ENCODE measurements at regions not wholly inside any gene's neighbourhood (a gene's known extent, or its start where the extent isn't known, plus 50 kb on each side); places are given as distances from the start of the nearest gene placed in this dataset.

DNA sequence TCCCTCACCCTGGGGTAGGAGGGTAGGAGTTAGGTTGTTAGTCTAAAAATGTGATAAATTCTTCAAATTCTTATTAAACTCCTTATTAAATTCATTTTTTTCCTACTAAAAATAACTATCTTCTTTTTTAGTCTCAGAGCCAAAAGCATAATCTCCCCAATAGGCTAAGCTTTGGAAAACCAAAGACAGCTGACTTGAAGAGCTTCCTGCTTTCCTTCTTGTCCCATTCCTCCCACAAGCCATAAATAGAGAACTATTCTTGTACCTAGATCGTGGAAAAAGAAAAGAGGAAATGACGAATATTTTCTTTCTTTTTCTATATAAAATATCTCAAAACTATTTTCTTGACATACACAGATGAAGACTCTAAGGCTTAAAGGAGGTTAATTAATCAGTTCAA, 486.9 kb downstream of the CDH8 start:
- Histone ChIP-seq H3K27ac (ENCODE audit: low read length) (no peak overlapping the region), H3K27me3 (ENCODE audit: control insufficient read depth, insufficient read depth, low read length) (no peaks in the 10 kb centered on the region), H3K4me1 (ENCODE audit: control insufficient read depth, low read depth, low read length) (no peaks in the 10 kb centered on the region), H3K9ac (ENCODE audit: low read length) (no peak overlapping the region), H3K4me3 (ENCODE audit: low read length) (no peak overlapping the region), H3K9me3 (ENCODE audit: control insufficient read depth, low read depth, low read length) (no peaks in the 10 kb centered on the region), H3K36me3 (ENCODE audit: control insufficient read depth, low read depth, low read length) (no peaks in the 10 kb centered on the region)

GRCh38 chr16:61547626-61548025, 488.6 kb downstream of the CDH8 start:
- Histone ChIP-seq H3K4me3 (ENCODE audit: low read length) (no peak overlapping the region), H3K9me3 (ENCODE audit: control insufficient read depth, low read depth, low read length) (no peaks in the 10 kb centered on the region), H3K4me1 (ENCODE audit: control insufficient read depth, low read depth, low read length) (peaks cover 4% of the 10 kb centered on the region), H3K27ac (ENCODE audit: low read length) (no peak overlapping the region), H3K36me3 (ENCODE audit: control insufficient read depth, low read depth, low read length) (no peaks in the 10 kb centered on the region), H3K9ac (ENCODE audit: low read length) (no peak overlapping the region), H3K27me3 (ENCODE audit: control insufficient read depth, insufficient read depth, low read length) (no peaks in the 10 kb centered on the region)

GRCh38 chr16:61544165-61544564, 492.1 kb downstream of the CDH8 start:
- peaks cover 4% of the 10 kb centered on the region for H3K4me1 ChIP-seq (ENCODE audit: control insufficient read depth, low read depth, low read length)
- no peak overlapping the region for H3K4me3 ChIP-seq (ENCODE audit: low read length)
- no peaks in the 10 kb centered on the region for H3K36me3 ChIP-seq (ENCODE audit: control insufficient read depth, low read depth, low read length)
- no peaks in the 10 kb centered on the region for H3K27me3 ChIP-seq (ENCODE audit: control insufficient read depth, insufficient read depth, low read length)
- H3K27ac ChIP-seq (ENCODE audit: low read length) = no peak overlapping the region
- no peak overlapping the region for H3K9ac ChIP-seq (ENCODE audit: low read length)
- no peaks in the 10 kb centered on the region for H3K9me3 ChIP-seq (ENCODE audit: control insufficient read depth, low read depth, low read length)

- H3K4me3 ChIP-seq (ENCODE audit: low read length) = no peak overlapping the region
- no peak overlapping the region for H3K27ac ChIP-seq (ENCODE audit: low read length)
- H3K9ac ChIP-seq (ENCODE audit: low read length) = no peak overlapping the region
- H3K36me3 ChIP-seq (ENCODE audit: control insufficient read depth, low read depth, low read length) = no peaks in the 10 kb centered on the region
- no peaks in the 10 kb centered on the region for H3K9me3 ChIP-seq (ENCODE audit: control insufficient read depth, low read depth, low read length)
- peaks cover 4% of the 10 kb centered on the region for H3K4me1 ChIP-seq (ENCODE audit: control insufficient read depth, low read depth, low read length)
- H3K27me3 ChIP-seq (ENCODE audit: control insufficient read depth, insufficient read depth, low read length) = no peaks in the 10 kb centered on the region
Observed at GRCh38 chr16:61540216-61540615, 496.0 kb downstream of the CDH8 start.

DNA sequence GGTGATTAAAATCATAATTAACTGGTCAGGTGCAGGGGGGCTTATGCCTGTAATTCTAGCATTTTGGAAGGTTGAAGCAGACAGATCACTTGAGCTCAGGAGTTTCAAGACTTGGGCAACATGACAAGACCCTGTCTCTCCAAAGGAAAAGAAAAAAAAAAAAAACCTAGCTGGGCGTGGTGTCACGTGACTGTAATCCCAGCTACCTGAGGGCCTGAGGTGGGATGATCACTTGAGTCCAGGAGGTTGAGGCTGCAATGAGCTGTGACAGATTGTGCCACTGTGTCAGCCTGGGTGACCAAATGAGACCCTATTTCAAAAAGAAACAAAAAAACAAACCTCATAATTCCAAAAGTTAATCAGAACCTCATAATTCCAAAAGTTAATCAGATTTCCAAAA, 505.5 kb downstream of the CDH8 start:
- no peaks in the 10 kb centered on the region for H3K27me3 ChIP-seq (ENCODE audit: control insufficient read depth, insufficient read depth, low read length)

GRCh38 chr16:61500851-61501250, 535.4 kb downstream of the CDH8 start:
- H3K27me3 ChIP-seq (ENCODE audit: control insufficient read depth, insufficient read depth, low read length) = no peaks in the 10 kb centered on the region
- no peaks in the 10 kb centered on the region for H3K36me3 ChIP-seq (ENCODE audit: control insufficient read depth, low read depth, low read length)
- no peaks in the 10 kb centered on the region for H3K4me1 ChIP-seq (ENCODE audit: control insufficient read depth, low read depth, low read length)
- H3K27ac ChIP-seq (ENCODE audit: low read length) = no peak overlapping the region
- H3K9me3 ChIP-seq (ENCODE audit: control insufficient read depth, low read depth, low read length) = no peaks in the 10 kb centered on the region
- H3K9ac ChIP-seq (ENCODE audit: low read length) = no peak overlapping the region
- H3K4me3 ChIP-seq (ENCODE audit: low read length) = no peak overlapping the region

More for the DNA sequence above, 505.5 kb downstream of the CDH8 start:
- no peak overlapping the region for H3K27ac ChIP-seq (ENCODE audit: low read length)
- H3K36me3 ChIP-seq (ENCODE audit: control insufficient read depth, low read depth, low read length) = no peaks in the 10 kb centered on the region
- no peak overlapping the region for H3K9ac ChIP-seq (ENCODE audit: low read length)
- no peaks in the 10 kb centered on the region for H3K4me1 ChIP-seq (ENCODE audit: control insufficient read depth, low read depth, low read length)
- H3K9me3 ChIP-seq (ENCODE audit: control insufficient read depth, low read depth, low read length) = no peaks in the 10 kb centered on the region
- H3K4me3 ChIP-seq (ENCODE audit: low read length) = no peak overlapping the region

DNA sequence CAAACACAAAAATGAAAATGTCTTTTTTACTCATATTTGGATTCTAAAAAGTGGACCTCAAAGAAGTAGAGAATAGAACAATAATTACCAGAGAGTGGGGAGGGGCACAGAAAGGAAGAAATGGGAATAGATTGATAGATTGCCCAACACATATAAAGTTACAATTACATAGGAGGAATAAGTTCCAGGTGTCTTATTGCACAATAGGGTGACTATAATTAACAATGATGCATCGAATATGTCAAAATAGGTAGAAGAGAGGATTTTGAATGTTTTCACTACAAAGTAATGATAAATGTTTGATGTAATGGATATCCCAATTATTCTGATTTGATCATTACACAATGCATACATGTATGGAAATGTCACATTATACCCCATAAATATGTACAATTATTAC, 556.0 kb downstream of the CDH8 start:
- no peaks in the 10 kb centered on the region for H3K27me3 ChIP-seq (ENCODE audit: control insufficient read depth, insufficient read depth, low read length)
- no peaks in the 10 kb centered on the region for H3K36me3 ChIP-seq (ENCODE audit: control insufficient read depth, low read depth, low read length)
- no peak overlapping the region for H3K27ac ChIP-seq (ENCODE audit: low read length)
- no peaks in the 10 kb centered on the region for H3K4me1 ChIP-seq (ENCODE audit: control insufficient read depth, low read depth, low read length)
- H3K4me3 ChIP-seq (ENCODE audit: low read length) = no peak overlapping the region
- H3K9ac ChIP-seq (ENCODE audit: low read length) = no peak overlapping the region
- H3K9me3 ChIP-seq (ENCODE audit: control insufficient read depth, low read depth, low read length) = no peaks in the 10 kb centered on the region

DNA sequence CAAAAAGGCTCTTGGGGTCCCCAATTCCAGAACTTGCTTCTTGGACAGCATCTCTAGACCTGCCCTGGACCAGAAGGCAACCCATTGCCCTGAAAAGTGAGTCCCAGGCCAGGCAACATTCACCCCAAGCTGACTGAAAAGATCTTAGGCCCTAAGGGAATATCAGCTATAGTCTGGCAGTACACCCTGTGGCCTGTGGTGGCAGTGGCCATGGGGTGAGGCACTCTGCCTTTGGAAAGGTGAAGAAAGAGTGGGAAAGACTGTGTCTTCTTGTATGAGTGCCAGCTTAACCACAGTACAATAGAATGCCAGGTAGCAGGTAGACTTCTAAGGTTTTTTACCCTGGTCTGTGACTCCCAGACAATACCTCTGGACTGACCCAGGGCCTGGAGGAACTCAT, 564.5 kb downstream of the CDH8 start:
- H3K9ac ChIP-seq (ENCODE audit: low read length) = no peak overlapping the region
- no peaks in the 10 kb centered on the region for H3K9me3 ChIP-seq (ENCODE audit: control insufficient read depth, low read depth, low read length)
- H3K4me3 ChIP-seq (ENCODE audit: low read length) = no peak overlapping the region
- no peaks in the 10 kb centered on the region for H3K36me3 ChIP-seq (ENCODE audit: control insufficient read depth, low read depth, low read length)
- H3K27me3 ChIP-seq (ENCODE audit: control insufficient read depth, insufficient read depth, low read length) = no peaks in the 10 kb centered on the region
- no peak overlapping the region for H3K27ac ChIP-seq (ENCODE audit: low read length)
- H3K4me1 ChIP-seq (ENCODE audit: control insufficient read depth, low read depth, low read length) = no peaks in the 10 kb centered on the region

GRCh38 chr16:61471023-61471422, 565.2 kb downstream of the CDH8 start:
- H3K9me3 ChIP-seq (ENCODE audit: control insufficient read depth, low read depth, low read length) = no peaks in the 10 kb centered on the region
- H3K27me3 ChIP-seq (ENCODE audit: control insufficient read depth, insufficient read depth, low read length) = no peaks in the 10 kb centered on the region
- no peak overlapping the region for H3K4me3 ChIP-seq (ENCODE audit: low read length)
- no peak overlapping the region for H3K9ac ChIP-seq (ENCODE audit: low read length)
- no peaks in the 10 kb centered on the region for H3K36me3 ChIP-seq (ENCODE audit: control insufficient read depth, low read depth, low read length)
- no peaks in the 10 kb centered on the region for H3K4me1 ChIP-seq (ENCODE audit: control insufficient read depth, low read depth, low read length)
- no peak overlapping the region for H3K27ac ChIP-seq (ENCODE audit: low read length)

DNA sequence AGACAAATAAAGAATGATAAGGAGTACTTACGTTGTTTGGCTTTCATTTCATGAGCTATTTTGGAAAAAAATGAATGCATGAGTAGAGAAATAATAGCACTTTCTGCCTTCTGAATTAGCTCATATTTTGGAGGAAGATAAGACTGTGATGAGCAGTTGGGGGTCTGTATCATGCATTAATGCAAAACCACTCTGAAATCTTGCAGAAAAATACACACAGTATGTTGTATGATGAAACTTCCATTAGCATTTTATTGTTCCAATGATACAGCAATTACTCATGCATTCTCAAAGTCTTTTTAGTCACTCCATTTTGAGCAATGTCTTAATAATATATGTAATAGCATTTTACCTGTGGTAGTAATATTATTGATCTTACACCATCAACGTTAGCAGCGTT, 571.0 kb downstream of the CDH8 start:
- no peaks in the 10 kb centered on the region for H3K27me3 ChIP-seq (ENCODE audit: control insufficient read depth, insufficient read depth, low read length)
- no peak overlapping the region for H3K27ac ChIP-seq (ENCODE audit: low read length)
- H3K4me3 ChIP-seq (ENCODE audit: low read length) = no peak overlapping the region
- no peak overlapping the region for H3K9ac ChIP-seq (ENCODE audit: low read length)
- H3K9me3 ChIP-seq (ENCODE audit: control insufficient read depth, low read depth, low read length) = no peaks in the 10 kb centered on the region
- no peaks in the 10 kb centered on the region for H3K4me1 ChIP-seq (ENCODE audit: control insufficient read depth, low read depth, low read length)
- no peaks in the 10 kb centered on the region for H3K36me3 ChIP-seq (ENCODE audit: control insufficient read depth, low read depth, low read length)

GRCh38 chr16:61460020-61460419, 576.2 kb downstream of the CDH8 start:
- Histone ChIP-seq H3K9ac (ENCODE audit: low read length) (no peak overlapping the region), H3K4me3 (ENCODE audit: low read length) (no peak overlapping the region), H3K27ac (ENCODE audit: low read length) (no peak overlapping the region), H3K9me3 (ENCODE audit: control insufficient read depth, low read depth, low read length) (no peaks in the 10 kb centered on the region), H3K4me1 (ENCODE audit: control insufficient read depth, low read depth, low read length) (no peaks in the 10 kb centered on the region), H3K36me3 (ENCODE audit: control insufficient read depth, low read depth, low read length) (no peaks in the 10 kb centered on the region), H3K27me3 (ENCODE audit: control insufficient read depth, insufficient read depth, low read length) (no peaks in the 10 kb centered on the region)

DNA sequence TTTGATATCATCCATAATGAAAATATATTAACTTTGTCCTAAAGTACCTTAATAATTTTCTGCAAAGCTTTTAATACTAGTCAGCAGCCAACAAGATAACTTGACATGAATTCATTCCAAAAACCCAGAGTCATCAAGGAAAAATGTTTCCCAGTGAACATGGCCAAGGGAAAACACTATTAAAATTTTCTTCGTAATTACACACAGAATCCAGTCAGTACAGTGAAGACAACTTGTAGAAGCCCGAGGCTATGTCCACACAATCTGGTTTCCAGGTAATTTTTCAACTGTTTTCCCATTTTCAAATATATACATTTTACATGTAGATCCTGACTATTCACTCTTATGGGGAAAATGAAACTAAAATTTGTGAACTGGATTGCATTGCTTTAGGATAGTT, 600.9 kb downstream of the CDH8 start:
- Histone ChIP-seq H3K36me3 (ENCODE audit: control insufficient read depth, low read depth, low read length) (no peaks in the 10 kb centered on the region), H3K9ac (ENCODE audit: low read length) (no peak overlapping the region), H3K4me3 (ENCODE audit: low read length) (no peak overlapping the region), H3K27me3 (ENCODE audit: control insufficient read depth, insufficient read depth, low read length) (no peaks in the 10 kb centered on the region), H3K9me3 (ENCODE audit: control insufficient read depth, low read depth, low read length) (no peaks in the 10 kb centered on the region), H3K27ac (ENCODE audit: low read length) (no peak overlapping the region), H3K4me1 (ENCODE audit: control insufficient read depth, low read depth, low read length) (no peaks in the 10 kb centered on the region)

All from iPS-18a (cell line).